Nephron (organoid): ENCODE measurements at regions not wholly inside any gene's neighbourhood (a gene's known extent, or its start where the extent isn't known, plus 50 kb on each side); places are given as distances from the start of the nearest gene placed in this dataset.

ENCODE experiments used
- H3K27ac Mint-ChIP-seq, 3 experiments: 2 replicates each; pipeline ENCODE4 v1.8.0; 2020; ENCODE audit warnings: mixed read lengths in 3 of 3, mild to moderate bottlenecking in 2 of 3, moderate library complexity in 1 of 3
- H3K27me3 Mint-ChIP-seq: 2 replicates; pipeline ENCODE4 v1.8.0; 2021; ENCODE audit warnings: low read depth, mild to moderate bottlenecking, moderate library complexity, mixed read lengths
- H3K36me3 Mint-ChIP-seq: 2 replicates; pipeline ENCODE4 v1.8.0; 2020; ENCODE audit warnings: low read depth, mixed read lengths
- H3K4me1 Mint-ChIP-seq: 2 replicates; pipeline ENCODE4 v1.8.0; 2020; ENCODE audit warnings: mixed read lengths
- H3K4me3 Mint-ChIP-seq, 3 experiments: 2 replicates each; pipeline ENCODE4 v1.8.0; 2020; ENCODE audit warnings: mild to moderate bottlenecking in 3 of 3, mixed read lengths in 3 of 3, moderate library complexity in 2 of 3
- H3K9me3 Mint-ChIP-seq: 2 replicates; pipeline ENCODE4 v1.8.0; 2020; ENCODE audit warnings: mixed read lengths
- TF ChIP-seq, protein P1 (sequence below), 3 experiments: fragments of 200-600 bp; sonication (generic); IDR thresholded peaks; one replicate each; pipeline ENCODE4 v1.5.0; 2021; ENCODE audit warnings: antibody characterized with exemption in 3 of 3; ENCODE audit not compliant: unreplicated experiment in 3 of 3

DNA sequence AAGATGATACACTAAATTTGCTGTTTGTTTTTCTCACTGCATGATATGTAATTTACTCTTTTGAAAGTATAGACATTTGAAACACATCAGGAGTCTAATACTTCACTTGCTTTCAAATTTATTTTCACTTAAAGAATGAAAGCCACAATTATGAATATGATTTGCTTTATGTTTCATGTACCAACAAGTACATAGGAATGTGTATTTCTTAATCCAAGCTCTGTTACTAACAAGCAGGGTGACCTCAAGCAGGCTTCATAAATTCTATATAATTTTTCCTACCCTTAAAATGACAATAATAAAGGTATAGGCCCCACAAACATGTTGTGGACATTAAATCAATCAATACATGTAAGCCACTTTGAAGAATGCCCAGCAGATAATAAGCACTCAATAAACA lies 170.2 kb upstream of the P2RY1 start:
- H3K27ac Mint-ChIP-seq: no peak overlapping the region
- TF ChIP-seq, protein P1, sequence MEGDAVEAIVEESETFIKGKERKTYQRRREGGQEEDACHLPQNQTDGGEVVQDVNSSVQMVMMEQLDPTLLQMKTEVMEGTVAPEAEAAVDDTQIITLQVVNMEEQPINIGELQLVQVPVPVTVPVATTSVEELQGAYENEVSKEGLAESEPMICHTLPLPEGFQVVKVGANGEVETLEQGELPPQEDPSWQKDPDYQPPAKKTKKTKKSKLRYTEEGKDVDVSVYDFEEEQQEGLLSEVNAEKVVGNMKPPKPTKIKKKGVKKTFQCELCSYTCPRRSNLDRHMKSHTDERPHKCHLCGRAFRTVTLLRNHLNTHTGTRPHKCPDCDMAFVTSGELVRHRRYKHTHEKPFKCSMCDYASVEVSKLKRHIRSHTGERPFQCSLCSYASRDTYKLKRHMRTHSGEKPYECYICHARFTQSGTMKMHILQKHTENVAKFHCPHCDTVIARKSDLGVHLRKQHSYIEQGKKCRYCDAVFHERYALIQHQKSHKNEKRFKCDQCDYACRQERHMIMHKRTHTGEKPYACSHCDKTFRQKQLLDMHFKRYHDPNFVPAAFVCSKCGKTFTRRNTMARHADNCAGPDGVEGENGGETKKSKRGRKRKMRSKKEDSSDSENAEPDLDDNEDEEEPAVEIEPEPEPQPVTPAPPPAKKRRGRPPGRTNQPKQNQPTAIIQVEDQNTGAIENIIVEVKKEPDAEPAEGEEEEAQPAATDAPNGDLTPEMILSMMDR (IDR thresholded peaks at IDR 0.05; ENCODE audit: unreplicated experiment in 3 of 3): no peak
- H3K36me3 Mint-ChIP-seq: no peaks in the 10 kb centered on the region
- no peaks in the 10 kb centered on the region for H3K27me3 Mint-ChIP-seq
- H3K4me3 Mint-ChIP-seq: no peak overlapping the region
- H3K4me1 Mint-ChIP-seq: no peaks in the 10 kb centered on the region
- peaks cover 5% of the 10 kb centered on the region for H3K9me3 Mint-ChIP-seq

DNA sequence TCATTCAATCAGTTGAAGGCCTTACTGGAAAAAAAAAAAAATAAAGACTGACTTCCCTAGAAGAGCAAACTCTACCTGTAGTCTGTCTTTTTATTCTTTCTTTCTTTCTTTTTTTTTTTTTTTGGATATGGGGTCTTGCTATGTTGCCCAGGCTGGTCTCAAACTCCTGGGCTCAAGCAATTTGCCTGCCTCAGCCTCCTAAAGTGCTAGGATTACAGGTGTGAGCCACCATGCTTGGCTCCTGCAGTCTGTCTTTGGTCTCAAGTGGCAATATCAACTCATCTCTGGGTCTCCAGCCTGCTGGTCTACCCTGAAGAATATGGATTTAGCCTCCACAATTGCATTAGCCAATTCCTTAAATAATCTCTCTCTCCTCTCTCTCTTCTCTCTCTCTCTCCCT lies 167.7 kb upstream of the P2RY1 start:
- H3K4me1 Mint-ChIP-seq: peaks cover 7% of the 10 kb centered on the region
- no peaks in the 10 kb centered on the region for H3K27me3 Mint-ChIP-seq
- TF ChIP-seq, protein P1 (IDR thresholded peaks at IDR 0.05; ENCODE audit: unreplicated experiment in 3 of 3): no peak
- no peak overlapping the region for H3K27ac Mint-ChIP-seq
- no peak overlapping the region for H3K4me3 Mint-ChIP-seq
- peaks cover 3% of the 10 kb centered on the region for H3K9me3 Mint-ChIP-seq
- no peaks in the 10 kb centered on the region for H3K36me3 Mint-ChIP-seq

DNA sequence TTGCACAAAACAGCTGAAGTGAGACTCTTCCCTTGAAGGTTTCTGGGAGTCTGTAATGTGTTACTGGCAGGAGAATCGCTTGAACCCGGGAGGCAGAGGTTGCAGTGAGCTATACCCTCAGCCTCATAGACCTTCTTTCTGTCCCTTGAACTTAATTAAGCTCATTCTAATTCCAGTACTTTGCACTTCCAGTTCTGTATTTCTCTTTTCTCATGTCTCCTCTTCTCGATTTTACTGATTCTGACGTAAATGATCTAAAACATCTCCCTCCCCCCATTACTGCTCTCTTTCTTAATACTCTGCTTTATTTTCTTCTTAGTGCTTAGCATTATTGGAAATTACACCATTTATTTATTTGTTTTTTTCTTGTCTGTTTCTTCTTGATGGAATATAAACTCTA lies 165.4 kb upstream of the P2RY1 start:
- peaks cover 8% of the 10 kb centered on the region for H3K4me1 Mint-ChIP-seq

DNA sequence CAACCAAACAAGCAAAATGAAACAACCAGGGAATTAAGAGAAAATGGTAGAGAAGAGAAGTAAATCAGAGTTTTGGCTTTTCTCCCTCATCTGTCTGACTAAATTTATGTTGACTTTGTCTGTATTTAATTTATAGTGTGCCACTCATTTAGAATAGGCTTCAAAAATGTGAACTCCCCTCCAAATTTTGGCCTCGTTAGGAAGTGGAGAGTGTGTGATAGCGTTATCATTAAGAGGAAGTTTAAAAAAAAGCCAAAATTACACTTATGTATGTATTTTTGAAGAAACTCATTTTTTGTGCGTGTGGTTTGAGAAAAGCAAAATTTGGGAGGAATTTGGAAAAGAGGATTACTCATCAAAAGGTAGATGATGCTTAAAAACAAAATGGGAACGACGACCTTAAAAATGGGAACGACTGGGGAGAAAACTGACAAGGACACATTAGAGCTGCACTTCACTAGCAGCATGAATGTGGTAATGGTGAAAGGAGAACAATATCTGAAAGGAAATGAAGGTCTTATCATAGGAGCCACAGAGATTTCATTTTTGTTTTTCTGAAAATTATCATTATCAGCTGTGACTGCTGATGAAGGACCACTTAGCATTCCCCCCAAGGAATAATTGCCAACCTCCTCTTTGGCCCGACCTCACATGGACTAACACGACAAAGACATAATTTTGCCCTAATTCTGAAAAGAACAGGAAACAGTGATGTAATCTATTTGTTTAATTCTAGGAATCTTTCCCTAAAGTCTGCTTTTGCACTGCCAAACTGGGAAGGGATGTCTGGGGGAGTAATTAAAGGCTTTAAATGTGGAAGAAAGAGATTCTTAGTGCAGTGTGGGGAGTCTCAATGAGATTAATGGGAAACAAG lies 163.2 kb upstream of the P2RY1 start:
- no peaks in the 10 kb centered on the region for H3K27me3 Mint-ChIP-seq
- TF ChIP-seq, protein P1 (IDR thresholded peaks at IDR 0.05; ENCODE audit: unreplicated experiment in 3 of 3): no peak
- H3K36me3 Mint-ChIP-seq: no peaks in the 10 kb centered on the region
- H3K4me1 Mint-ChIP-seq: peaks cover 8% of the 10 kb centered on the region
- H3K4me3 Mint-ChIP-seq: no peak overlapping the region
- no peaks in the 10 kb centered on the region for H3K9me3 Mint-ChIP-seq
- H3K27ac Mint-ChIP-seq: peak overlapping the region; percentile 5 to 56 (median 10)

More for the DNA sequence above, 165.4 kb upstream of the P2RY1 start:
- H3K9me3 Mint-ChIP-seq: no peaks in the 10 kb centered on the region
- TF ChIP-seq, protein P1 (IDR thresholded peaks at IDR 0.05; ENCODE audit: unreplicated experiment in 3 of 3): no peak
- no peak overlapping the region for H3K4me3 Mint-ChIP-seq
- H3K27ac Mint-ChIP-seq: no peak overlapping the region
- H3K27me3 Mint-ChIP-seq: no peaks in the 10 kb centered on the region
- no peaks in the 10 kb centered on the region for H3K36me3 Mint-ChIP-seq

DNA sequence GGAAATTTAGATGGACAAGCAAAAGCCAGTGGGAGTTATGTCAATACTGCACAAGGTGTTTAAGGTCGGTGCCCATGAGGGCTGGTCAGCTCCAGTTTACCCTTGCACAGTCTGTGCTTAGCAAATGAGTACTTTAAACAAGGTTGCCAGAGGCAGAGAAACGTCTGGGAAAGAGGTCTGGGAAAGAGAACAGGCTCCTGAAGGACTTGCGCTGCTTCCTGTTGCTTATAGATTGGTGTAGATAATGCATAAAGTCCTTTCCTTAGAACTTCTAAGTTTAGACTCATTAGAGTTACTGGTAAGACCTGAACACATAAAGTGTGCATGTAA lies 162.6 kb upstream of the P2RY1 start:
- Mint-ChIP-seq H3K4me3 (no peak overlapping the region), H3K27ac (peak overlapping the region; percentile 5 to 56 (median 10)), H3K9me3 (no peaks in the 10 kb centered on the region), H3K4me1 (peaks cover 8% of the 10 kb centered on the region), H3K36me3 (no peaks in the 10 kb centered on the region), H3K27me3 (no peaks in the 10 kb centered on the region)
- TF ChIP-seq, protein P1 (IDR thresholded peaks at IDR 0.05; ENCODE audit: unreplicated experiment in 3 of 3): no peak

DNA sequence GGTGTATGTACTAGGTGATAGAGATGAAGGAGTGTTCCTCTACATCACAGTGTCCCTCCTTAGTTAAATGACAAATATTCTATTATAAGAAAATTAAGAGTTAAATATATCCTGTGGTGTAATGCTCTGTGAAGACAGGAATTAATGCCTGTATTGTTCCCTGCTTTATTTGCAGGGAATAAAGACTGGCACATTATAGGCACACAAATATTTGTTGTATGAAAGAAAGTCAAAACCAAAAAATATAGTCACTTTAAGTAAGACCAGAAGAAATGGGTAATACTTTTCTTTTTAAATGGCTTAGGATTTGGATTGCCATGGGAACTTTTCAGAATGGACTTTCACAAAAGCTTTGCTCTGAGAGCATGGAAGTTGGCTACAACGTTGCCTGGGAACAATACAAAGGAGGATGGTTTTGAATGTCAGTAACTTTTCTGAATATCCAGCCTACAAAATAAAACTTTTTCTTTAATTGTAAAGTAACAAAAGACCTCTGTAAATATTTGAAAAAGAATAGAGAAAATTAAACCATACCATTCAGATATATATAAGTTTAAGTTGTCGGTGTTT lies 158.0 kb upstream of the P2RY1 start:
- Mint-ChIP-seq H3K27me3 (no peaks in the 10 kb centered on the region), H3K4me1 (peaks cover 4% of the 10 kb centered on the region), H3K4me3 (no peak overlapping the region), H3K36me3 (no peaks in the 10 kb centered on the region), H3K27ac (no peak overlapping the region), H3K9me3 (no peaks in the 10 kb centered on the region)
- TF ChIP-seq, protein P1 (IDR thresholded peaks at IDR 0.05; ENCODE audit: unreplicated experiment in 3 of 3): no peak
